Stimulated activated CD8-positive, alpha-beta memory T cell treated with anti-CD3 and anti-CD28 coated beads, Interleukin-4, amount 100 ng/mL, for 48 hours (primary cell): ENCODE measurements at regions not wholly inside any gene's neighbourhood (a gene's known extent, or its start where the extent isn't known, plus 50 kb on each side); places are given as distances from the start of the nearest gene placed in this dataset.

Source experiments
- DNase-seq: peaks from one replicate; pipeline ENCODE4 v3.0.0-alpha.2; 2020

DNA sequence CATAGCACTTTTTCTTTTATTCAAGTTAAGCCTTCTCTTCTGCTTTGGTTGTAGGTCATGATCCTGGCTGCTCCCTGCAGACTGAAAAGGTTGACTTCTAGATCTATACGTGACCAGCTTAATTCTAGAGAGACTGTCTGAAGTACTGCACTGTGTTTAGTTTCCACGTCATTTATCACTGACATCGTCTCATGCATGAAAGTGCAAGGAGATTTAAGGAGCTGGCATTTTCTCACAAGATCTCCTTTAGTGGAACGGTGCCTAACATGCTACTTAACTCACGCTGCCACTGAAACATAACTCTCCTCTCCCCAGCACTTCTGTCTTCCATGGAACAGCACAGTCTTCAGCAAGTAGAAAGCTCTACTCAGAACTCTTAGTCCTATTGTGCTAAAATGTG lies 583.0 kb upstream of the KLHL29 start:
- no peak for DNase-seq

DNA sequence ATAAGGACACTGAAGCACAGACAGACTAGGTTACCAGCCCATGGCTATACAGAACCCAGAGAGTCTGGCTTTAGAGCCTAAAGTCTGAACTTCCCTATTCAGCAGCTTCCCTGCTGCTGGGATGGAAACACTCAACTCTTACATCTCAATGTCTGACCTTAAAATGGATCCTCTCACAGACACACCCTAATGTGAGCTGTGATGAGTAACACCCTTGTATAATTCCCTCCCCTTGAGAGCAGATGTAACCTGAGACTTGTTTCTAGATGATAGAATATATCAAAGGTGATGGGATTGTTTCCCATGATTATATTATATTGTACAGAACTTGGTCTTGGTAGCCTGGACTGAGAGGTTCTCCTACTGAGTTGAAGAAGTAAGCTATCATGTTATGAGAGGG lies 577.1 kb upstream of the KLHL29 start:
- DNase-seq = no peak

DNA sequence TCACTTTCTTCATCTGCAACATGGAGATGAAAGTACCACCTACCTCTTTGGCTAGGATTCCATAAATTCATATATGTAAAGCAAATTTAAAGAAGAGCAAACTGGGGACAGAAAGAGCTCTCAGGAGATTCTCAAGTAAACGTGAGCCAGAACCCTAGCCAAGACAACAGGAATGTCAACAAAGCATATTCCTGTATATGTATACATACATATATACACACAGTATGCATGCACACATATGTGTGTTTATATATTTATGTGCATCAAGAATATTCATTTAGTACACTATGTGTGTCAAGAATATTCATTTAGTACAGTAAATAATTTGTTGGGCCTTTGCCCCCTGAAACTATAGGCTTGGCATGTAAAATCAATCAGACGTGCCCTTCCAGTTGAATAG lies 574.4 kb upstream of the KLHL29 start:
- DNase-seq = no peak

DNA sequence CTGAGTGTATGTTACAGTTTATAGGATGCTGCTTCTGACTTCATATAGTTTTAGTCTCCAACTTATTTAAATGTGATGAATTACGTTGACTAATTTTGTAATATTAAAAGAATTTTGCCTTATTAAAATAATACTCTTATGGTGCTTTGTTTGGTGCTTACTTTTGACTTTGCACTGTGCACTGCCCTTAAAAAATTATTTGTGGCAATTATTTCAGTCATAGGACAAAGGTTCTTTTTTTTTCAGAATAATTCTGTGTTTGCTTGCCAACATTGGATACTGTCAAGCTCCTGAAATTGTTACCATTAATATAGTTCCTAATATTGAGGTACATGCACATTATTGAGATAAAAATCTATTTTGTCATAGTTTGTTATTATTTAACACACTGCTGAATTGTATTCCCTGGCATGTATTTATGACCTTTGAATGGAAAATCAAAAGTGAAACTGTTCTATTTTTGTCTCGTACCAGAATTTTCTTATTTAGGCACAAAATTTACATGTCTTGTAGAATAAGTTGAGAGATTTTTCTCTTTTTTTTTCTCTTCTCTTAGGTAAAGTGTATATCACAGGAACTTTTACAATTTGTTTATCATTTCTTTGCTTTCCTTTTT lies 572.8 kb upstream of the KLHL29 start:
- no peak for DNase-seq

DNA sequence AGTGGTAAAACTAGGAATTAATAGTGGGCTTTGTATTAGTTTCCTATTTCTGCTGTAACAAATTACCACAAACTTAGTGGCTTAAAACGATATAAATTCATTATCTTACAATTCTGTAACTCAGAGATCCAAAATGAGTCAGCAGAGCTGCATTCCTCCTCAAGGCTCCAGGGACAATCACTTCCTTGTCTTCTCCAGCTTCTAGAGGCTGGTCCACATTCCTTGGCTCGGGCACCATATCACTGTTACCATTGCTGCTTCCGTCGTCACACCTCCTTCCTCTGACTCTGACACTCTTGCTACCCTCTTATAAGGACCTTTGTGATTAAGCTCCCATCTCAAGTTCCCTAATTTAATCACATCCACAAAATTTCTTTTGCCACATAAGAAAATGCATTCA lies 567.8 kb upstream of the KLHL29 start:
- DNase-seq = no peak

DNA sequence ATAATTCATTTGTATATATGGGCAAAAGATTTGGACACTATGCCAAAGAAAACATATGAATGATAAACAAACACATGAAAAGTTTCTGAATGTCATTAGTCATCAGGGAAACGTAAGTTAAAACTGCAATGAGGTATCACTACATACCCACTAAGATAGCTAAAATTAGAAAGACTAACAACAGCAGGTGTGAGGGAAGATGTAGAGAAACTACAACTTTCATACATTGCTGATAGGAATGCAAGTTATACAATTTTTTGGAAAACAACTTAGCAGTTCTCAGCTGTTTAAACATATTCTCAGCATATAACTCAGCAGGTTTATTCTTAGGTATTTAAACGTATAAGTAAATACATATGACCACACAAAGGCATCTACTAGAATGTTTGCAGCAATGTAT lies 563.5 kb upstream of the KLHL29 start:
- no peak for DNase-seq

DNA sequence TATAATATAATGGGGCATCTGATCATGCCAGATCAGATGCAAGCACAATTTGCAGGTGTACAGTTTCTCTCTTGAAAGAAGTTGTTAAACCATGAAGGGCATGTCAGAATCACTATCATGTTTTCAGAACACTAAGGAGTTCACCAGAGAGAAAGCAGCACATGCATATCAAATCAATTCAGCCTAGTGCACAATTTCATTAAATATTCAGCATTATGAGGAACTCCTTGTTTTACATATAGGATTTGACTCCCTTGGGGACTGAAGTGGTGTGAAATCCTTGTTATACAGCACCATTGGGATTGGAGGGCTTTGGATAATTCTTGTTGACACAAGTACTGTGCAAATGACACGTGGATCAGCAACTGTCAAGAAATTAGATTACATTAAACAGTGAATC lies 562.1 kb upstream of the KLHL29 start:
- DNase-seq = no peak

DNA sequence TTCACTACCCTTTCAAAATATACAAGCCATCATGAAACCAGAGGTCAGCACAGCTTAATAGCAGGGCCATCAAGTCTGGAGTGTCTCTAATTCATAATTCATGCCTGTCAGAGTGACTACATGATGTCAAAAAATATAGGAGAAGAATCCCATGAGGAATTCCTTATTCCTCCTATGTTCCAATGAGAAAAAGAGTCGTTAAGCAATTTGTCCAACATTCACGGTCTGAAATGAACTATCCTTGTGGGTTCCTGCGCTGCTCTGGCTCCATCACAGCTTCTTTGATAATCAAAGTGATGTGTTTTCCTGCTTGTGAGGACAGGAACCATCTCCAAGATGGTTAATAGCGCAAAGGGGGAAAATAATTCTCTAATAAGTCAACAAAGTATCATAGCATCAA lies 560.4 kb upstream of the KLHL29 start:
- DNase-seq = no peak

DNA sequence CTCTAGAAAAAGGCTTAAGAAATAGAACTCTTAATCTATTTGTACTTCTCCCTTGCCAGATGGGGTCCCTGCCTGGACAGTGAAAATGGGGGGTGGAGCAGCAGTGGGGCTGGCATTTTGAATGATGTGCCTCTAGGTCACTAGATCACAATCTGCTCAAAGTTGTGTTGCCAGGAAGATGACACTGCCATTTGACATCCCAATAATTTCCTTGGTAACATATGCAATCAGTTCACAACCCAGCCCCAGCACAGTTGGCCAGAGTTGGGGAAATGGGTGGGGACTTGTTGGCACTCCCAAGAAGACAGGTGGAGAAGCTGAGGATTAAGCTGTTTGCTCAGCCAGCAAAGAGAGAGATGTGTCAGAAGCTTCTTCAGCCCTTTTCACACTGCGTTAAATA lies 558.3 kb upstream of the KLHL29 start:
- DNase-seq = no peak

DNA sequence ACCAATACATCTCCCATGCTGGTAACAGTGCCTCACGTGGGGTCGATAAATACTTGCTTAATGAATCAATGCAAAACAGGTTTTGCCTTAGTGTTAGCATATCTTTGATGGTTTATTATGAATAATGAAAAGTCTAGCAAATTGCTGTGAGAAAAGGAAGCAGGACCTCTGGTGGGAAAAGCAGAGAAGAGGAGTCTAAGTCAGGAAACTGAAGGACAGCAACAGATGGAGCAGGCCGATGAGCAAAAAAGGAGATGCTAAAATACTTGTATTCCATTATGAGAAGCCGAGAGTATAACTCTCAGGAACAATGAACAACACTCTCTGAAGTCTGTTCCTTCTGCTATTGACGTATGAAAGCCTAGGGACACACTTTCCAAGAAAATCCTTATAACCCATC lies 555.2 kb upstream of the KLHL29 start:
- no peak for DNase-seq

DNA sequence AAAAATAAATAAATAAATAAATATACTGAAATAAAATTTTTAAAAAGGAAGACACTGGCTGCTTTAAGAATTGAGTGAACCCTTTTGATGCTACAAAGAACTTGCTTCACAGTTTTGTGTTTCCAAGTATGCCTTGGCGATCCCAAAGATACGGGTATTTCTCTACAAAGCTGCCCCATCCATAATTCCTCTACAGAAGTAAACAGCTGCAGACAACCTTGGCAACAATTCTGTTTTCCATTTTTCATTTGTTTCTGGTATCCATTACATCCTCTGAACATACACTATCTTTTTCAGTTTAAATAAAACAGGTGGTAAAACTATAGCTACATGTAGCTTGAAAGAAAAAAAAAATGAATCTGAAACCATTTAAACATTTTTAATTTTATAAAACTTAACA lies 552.8 kb upstream of the KLHL29 start:
- no peak for DNase-seq

DNA sequence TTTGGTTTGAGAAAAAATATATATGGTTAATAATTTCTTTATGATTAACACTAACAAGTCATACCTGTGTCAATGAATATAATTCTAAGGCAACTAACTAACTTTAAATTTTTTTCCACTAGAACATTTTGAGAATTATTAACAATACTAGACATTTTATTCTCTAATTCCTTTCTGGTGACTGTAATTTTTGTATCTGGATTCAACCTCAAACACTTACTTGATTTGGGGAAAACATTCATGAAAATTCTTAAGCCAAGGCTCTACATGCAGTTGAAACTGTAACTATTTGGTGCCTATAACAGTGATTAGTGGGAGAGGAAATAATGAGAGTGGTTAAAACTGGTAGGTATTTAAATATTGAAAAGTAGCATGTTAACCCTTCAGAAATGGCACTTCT lies 546.5 kb upstream of the KLHL29 start:
- DNase-seq = no peak

DNA sequence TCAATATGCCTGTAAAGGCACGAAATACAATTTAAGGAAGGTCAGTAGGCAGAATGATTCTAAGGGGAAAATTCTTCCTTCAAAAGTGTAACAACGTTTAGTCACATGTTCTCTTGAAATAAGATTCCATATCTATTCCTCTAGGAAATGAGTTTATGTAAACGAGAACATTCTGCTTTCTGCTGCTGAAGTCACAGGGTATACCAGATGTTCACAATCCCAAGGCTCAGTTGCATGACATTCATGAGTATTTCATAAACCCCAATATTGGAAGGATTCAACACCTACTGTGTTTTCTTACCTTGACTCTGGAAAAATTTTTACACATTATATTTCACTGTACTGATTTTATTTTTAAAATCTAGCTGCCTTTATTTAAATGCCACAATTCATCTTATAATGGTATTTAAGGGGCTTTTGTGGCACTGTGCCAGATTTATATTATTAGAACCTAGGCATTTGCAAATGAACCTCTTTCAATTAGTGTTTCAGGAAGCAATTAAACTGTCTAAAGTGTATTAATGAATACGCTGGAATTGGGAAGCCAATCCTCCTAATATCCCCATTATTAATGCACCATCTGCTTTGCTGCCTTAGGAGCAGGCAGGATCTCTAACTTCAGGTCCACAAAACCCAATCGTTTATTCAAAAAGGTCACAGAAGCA lies 542.6 kb upstream of the KLHL29 start:
- DNase-seq = no peak

DNA sequence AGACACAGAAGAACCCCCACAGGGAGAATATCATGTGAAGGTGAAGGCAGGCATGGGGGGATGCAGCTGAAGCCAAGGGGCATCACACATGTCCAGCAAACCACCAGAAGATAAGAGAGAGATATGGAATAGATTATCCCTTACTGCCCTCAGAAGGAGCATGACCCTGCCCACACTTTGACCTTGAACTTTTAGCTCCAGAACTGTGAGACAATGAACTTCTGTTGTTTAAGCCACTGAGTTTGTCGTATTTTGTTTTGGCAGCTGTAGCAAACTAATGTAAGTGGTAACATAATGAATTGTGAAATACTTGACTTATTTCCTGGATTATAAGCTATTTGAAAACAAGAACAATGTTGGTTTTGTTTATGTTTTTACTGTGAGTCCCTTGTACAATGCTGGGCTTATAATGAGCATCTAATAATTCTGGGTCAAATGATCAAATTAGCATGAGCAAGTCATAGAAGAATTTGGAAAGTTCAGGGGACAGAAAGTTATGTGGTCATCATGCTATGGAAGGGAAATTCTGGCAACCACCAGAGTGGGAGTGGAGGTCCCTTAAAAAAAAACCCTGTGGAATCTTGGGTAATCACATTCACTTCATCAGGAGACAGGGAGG lies 541.0 kb upstream of the KLHL29 start:
- DNase-seq = no peak

DNA sequence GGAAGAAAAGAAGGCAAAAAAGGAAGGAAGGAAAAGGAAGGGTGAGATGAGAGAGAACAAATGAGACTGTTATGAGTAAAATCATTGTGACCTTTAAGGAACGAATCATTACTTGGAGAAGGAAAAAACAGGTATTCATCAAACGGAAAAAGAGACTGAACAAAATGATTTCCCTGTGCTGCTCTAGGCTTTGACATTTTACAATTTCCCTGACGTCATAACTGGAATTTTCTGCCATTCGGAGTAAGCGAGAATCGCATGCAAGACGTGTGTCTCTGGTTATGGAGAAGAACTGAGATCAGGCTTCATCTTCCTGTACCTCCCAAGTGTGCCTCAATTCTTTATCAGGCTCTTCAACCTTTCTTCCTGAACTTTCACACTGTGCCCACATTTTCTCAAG lies 534.7 kb upstream of the KLHL29 start:
- DNase-seq = no peak

DNA sequence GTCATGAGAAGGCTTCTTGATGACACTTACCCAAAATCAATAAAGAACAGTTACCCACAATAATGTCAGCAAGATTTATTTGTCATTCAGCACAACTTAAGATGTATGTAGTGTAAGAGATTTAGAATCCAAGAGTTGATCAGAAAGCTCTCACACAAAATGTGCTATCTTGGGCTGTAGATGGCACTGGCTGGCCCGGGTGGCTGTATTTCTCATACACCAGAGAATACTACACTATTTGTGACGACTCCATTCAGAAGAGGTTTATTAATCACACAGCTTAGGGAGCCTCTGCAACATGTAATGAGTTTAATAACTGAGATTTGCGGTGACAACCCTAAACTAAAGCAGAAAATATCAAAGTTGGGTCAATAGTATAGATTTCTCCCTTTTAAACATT lies 530.4 kb upstream of the KLHL29 start:
- no peak for DNase-seq

DNA sequence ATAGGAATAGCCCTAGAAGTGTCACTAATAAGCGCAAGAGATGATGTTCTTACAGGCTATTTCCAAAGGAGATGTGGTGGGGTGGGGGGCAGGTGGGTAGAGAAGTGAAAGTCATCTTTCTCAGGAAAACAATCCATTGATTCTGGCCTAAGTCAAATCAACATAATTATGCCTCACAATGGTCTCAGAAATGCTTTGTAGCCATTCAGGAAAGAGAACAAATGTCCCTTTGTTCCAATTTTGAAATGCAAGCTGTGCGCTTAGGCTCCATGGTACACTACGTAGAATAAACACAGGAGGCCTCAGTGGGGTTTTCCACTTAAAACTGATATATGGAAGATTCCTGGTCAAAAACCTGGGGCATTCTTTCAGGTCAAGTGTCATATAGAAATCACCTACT lies 529.9 kb upstream of the KLHL29 start:
- no peak for DNase-seq

DNA sequence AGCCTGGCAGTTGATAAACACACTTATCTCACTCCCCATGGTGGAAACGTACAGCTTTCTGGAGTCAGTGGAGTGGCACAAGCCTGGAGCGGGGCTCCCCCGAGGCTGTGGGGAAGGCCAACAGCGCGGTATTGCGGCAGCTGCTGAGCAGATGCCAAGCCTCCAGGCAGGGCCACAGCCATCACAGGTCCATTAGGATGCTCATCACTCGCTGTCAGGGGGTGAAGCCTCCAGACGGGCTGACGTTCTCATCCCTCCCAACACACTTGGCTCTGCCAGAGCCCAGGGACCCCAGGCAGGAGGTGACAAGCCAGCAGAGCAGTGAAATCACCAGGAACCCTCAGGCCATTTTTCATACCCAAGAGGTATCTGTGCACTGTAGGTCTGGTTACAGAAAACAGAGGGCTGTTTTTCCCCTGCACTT lies 529.2 kb upstream of the KLHL29 start:
- no peak for DNase-seq

DNA sequence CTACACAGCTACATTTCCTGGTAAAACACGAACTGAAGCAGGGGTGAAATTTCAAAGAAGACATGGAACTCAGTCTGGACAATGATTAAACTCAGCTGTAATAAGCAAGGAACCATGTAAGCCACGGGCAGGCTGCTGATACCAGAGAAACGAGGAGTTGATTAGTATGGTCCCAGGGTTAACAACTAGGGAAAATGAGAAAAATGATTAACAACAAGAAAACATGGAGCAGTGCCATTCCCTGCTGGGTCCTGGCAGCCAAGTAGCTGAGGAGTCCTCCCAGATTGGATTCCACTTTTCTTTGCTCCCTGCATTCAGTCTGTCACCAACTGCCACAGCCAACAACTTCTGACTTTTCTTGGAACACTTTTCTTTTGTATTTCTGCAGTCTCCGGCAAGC lies 517.0 kb upstream of the KLHL29 start:
- DNase-seq = no peak

DNA sequence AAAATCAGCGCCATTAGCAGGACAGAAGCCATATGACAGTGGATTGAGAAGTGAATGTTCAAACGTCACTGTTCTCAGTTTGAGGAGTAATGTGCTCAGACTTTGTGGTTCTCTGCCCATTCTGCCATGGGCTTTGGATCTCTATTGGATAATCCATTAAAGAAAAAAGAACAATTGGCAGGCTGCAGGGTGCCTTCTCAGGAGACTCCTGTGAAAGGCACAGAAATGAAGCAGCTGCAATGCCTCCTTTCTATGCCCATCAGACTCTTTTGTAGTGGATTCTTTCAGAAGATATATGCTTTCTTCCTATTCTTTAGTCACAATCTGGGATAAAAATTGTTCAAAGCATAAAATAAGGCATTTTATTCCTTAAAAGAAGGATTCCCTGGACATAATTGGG lies 506.9 kb upstream of the KLHL29 start:
- DNase-seq = no peak

DNA sequence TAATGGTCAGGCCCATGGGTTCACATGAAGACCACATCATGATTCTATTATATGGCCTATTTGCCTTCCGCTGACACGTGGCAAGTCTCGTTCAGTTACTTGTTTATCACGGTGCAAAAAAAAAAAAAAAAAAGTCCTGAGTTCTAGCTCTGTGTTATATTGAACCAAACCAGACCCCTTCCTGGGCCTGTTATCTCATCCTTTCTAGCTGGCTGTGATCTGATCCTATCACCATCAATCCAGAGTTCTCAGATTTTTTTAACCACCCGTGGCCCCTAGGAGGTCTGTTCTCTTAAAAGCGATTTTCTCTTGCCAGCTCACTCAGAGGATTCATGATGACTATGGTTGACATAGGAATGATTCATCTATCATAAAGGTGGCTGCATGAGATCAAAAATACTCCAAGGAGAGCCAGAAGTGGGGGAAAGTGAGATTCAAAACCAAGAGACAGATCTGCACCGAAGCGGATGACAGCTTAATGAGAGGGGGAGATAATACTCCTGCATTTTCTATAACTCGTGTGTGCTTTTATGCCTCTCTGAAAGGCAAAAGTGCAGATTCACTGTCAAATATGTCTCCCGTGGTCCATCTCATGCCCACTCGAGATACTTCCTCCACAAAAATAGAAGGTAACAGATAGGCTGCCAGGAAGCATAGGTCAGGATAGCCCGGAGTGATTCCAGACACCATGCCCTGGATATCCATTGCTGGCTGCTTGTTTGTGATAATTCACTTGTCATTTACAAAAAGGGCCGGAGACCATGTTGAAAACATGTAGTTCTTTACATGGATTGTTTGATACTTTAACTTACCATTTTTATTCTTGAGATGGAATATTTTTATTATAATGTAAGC lies 505.7 kb upstream of the KLHL29 start:
- no peak for DNase-seq

DNA sequence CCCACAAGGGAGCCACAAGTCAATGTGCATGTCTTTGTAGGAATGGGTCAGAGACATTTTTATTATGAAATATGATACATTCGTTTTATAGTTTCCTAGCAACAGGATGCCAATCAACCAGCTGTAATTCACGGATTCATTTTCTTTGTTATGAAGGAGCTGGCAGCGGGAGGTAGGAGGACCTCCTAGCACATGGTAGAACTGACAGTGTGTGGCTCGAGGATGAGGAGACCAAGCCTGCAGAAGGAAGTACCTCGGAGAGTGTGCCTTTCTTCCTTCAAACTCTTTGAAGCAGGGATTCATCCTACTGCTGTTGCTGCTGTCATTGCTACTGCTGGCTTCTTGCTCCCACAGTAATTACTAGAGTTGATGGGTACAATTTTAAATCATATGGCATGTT lies 504.8 kb upstream of the KLHL29 start:
- DNase-seq = no peak

DNA sequence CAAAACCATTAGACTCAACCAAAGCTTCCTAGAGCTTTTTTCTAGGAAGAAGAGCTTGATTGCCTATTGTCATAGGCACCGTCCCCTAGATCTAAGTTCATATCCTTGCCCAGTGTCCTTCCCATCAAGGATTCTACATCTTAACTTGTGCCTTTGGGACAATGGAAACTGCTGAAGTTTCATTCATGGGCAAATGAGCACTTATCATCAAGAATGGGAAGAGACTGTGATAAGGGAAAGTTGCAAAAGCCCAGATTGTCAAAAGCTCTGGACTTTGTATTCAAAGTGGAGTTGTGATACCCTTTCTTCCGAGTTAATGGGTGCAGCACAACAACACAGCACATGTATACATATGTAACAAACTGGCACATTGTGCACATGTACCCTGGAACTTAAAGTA lies 503.0 kb upstream of the KLHL29 start:
- no peak for DNase-seq

DNA sequence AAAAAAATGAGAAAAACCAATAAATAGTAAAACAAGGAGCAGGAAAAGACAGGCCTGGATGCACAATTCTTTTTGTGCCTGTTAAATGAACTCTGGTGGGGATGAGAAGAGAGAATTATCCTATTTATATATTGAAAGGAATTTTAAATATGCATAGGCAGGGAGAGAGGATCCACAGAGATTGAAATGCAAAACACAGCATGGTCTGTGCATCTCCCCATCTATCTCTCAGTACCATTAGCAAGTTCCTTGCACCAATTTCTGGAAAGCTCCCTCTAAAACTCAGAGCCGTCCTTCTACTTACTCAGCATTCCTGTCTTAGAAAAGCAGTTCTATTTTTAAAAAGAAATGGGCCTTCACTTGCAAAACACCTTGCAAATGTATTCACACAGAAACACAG lies 502.3 kb upstream of the KLHL29 start:
- no peak for DNase-seq
